ENCODE measurements at regions not wholly inside any gene's neighbourhood (a gene's known extent, or its start where the extent isn't known, plus 50 kb on each side); places are given as distances from the start of the nearest gene placed in this dataset.
"Not testable (repeated sequence)": the region's sequence is repeated elsewhere in the genome, so short reads cannot be mapped to it uniquely, and the experiment has no call there.

- no peak for FAIRE-seq
These were observed 54.4 kb upstream of the JAK1 start for GRCh38 chr1:65020774-65021173.

- no peak for FAIRE-seq
These were observed 55.4 kb upstream of the JAK1 start for GRCh38 chr1:65021795-65022194.

GRCh38 chr1:65022216-65022615 lies 55.9 kb upstream of the JAK1 start:
- no peak for FAIRE-seq

- no peak for FAIRE-seq
These were observed 59.4 kb upstream of the JAK1 start for GRCh38 chr1:65025794-65026193.

GRCh38 chr1:65026235-65026634 lies 59.9 kb upstream of the JAK1 start:
- no peak for FAIRE-seq

- FAIRE-seq: no peak
These were observed 61.5 kb upstream of the JAK1 start for GRCh38 chr1:65027666-65028358.

GRCh38 chr1:65029434-65029833 lies 63.1 kb upstream of the JAK1 start:
- not testable (repeated sequence) for FAIRE-seq

GRCh38 chr1:65034879-65035278 lies 68.5 kb upstream of the JAK1 start:
- FAIRE-seq: not testable (repeated sequence)

- FAIRE-seq: no peak
These were observed 70.3 kb upstream of the JAK1 start for GRCh38 chr1:65036570-65037051.

GRCh38 chr1:65039066-65039465 lies 72.7 kb upstream of the JAK1 start:
- FAIRE-seq: no peak

GRCh38 chr1:65039508-65039907 lies 73.2 kb upstream of the JAK1 start:
- no peak for FAIRE-seq

GRCh38 chr1:65042467-65042866 lies 76.1 kb upstream of the JAK1 start:
- FAIRE-seq: no peak

- no peak for FAIRE-seq
These were observed 78.1 kb upstream of the JAK1 start for GRCh38 chr1:65044411-65044810.

GRCh38 chr1:65045022-65045817 lies 78.9 kb upstream of the JAK1 start:
- FAIRE-seq: no peak

- FAIRE-seq: no peak
These were observed 82.0 kb upstream of the JAK1 start for GRCh38 chr1:65048335-65048734.

- no peak for FAIRE-seq
These were observed 83.8 kb upstream of the JAK1 start for GRCh38 chr1:65049941-65050713.

- no peak for FAIRE-seq
These were observed 84.4 kb upstream of the JAK1 start for GRCh38 chr1:65050735-65051134.

GRCh38 chr1:65054481-65054880 lies 88.1 kb upstream of the JAK1 start:
- FAIRE-seq: no peak

- no peak for FAIRE-seq
These were observed 89.4 kb upstream of the JAK1 start for GRCh38 chr1:65055747-65056146.

GRCh38 chr1:65056234-65056633 lies 89.9 kb upstream of the JAK1 start:
- no peak for FAIRE-seq

GRCh38 chr1:65056866-65057265 lies 90.5 kb upstream of the JAK1 start:
- no peak for FAIRE-seq

- peak; percentile 95 for FAIRE-seq
These were observed 88.0 kb upstream of the AK4 start for GRCh38 chr1:65059930-65060538.

GRCh38 chr1:65062339-65062738 lies 85.7 kb upstream of the AK4 start:
- no peak for FAIRE-seq
